Neural progenitor cell (in vitro differentiated cells): ENCODE measurements at regions not wholly inside any gene's neighbourhood (a gene's known extent, or its start where the extent isn't known, plus 50 kb on each side); places are given as distances from the start of the nearest gene placed in this dataset.

ENCODE experiments used
- EZH2phosphoT487 ChIP-seq: fragments of 200-600 bp; sonication (generic); IDR thresholded peaks from 2 replicates; pipeline ENCODE4 v1.6.1; 2017; ENCODE audit warnings: antibody characterized with exemption
- TF ChIP-seq, protein P1 (sequence below): fragments of 200-600 bp; sonication (generic); IDR thresholded peaks from 2 replicates; pipeline ENCODE4 v1.5.1; 2017; ENCODE audit warnings: antibody characterized with exemption, mild to moderate bottlenecking

DNA sequence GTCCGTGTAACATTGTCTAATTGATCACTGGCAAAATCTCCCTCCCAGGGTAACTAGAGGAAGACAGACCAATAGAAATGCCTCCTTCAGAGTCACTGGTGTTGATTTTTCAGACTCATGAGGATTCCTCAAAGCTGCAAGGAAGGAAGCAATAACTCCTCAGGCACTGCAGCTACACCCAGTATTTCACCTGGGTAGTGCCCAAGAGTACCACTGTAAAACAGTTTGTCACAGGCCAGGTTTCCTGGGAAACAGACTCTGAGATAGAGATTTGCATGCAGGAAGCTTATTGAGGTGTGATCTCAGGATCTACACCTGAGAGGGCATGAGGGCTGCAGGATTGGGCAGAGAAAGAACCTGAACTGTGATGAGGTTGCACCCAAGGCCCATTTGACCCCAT lies 240.7 kb upstream of the ATP6AP2 start:
- TF ChIP-seq, protein P1, sequence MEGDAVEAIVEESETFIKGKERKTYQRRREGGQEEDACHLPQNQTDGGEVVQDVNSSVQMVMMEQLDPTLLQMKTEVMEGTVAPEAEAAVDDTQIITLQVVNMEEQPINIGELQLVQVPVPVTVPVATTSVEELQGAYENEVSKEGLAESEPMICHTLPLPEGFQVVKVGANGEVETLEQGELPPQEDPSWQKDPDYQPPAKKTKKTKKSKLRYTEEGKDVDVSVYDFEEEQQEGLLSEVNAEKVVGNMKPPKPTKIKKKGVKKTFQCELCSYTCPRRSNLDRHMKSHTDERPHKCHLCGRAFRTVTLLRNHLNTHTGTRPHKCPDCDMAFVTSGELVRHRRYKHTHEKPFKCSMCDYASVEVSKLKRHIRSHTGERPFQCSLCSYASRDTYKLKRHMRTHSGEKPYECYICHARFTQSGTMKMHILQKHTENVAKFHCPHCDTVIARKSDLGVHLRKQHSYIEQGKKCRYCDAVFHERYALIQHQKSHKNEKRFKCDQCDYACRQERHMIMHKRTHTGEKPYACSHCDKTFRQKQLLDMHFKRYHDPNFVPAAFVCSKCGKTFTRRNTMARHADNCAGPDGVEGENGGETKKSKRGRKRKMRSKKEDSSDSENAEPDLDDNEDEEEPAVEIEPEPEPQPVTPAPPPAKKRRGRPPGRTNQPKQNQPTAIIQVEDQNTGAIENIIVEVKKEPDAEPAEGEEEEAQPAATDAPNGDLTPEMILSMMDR, result no peak
- TF ChIP-seq EZH2phosphoT487, result no peak
